B cell (primary cell): ENCODE measurements at regions not wholly inside any gene's neighbourhood (a gene's known extent, or its start where the extent isn't known, plus 50 kb on each side); places are given as distances from the start of the nearest gene placed in this dataset.

Experiments
- ATAC-seq: fragments of 200-7000 bp; cut with Tn5 transposase; one replicate; pipeline ENCODE4 v1.10.0; 2021; ENCODE audit warnings: low read depth, mild to moderate bottlenecking, moderate number of reproducible peaks, moderate library complexity
- CTCF ChIA-PET: fragments of 350-600 bp; sonication (Branson Sonifier 250); formaldehyde crosslinking; loops from one replicate; lab custom pipeline; 2021; ENCODE audit warnings: antibody characterized with exemption, inconsistent platforms; lab: Charles Lee
- POLR2A ChIA-PET: fragments of 350-600 bp; sonication (Branson Sonifier 250); formaldehyde crosslinking; loops from one replicate; lab custom pipeline; 2021; ENCODE audit warnings: antibody characterized with exemption; lab: Charles Lee
- DNase-seq: peaks from one replicate; pipeline ENCODE4 v3.0.0; 2013
- H2AFZ ChIP-seq: 2 replicates; pipeline ENCODE4 v1.6.1; 2012; ENCODE audit warnings: mild to moderate bottlenecking, low read depth, low read length; ENCODE audit not compliant: insufficient read depth, poor library complexity, severe bottlenecking
- H3K27ac ChIP-seq, 2 donors: 1 replicate in 1 of 2; 2 replicates in 1 of 2; pipeline ENCODE4 v1.5.1; 2012 to 2013; ENCODE audit warnings: low read length in 2 of 2, mild to moderate bottlenecking in 2 of 2, moderate library complexity in 1 of 2
- H3K27me3 ChIP-seq, 4 experiments: fragments of 200-600 bp in 1 of 4; sonication (generic) in 1 of 4; replicated peaks in 1 of 4; 1 replicate in 2 of 4; 2 replicates in 2 of 4; pipeline versions ENCODE4 v1.6.1 to v1.7.0; 2013 to 2016; ENCODE audit warnings: low read length in 3 of 4, mild to moderate bottlenecking in 2 of 4, mixed read lengths in 1 of 4, moderate library complexity in 1 of 4; ENCODE audit not compliant: insufficient read depth in 4 of 4, control insufficient read depth in 3 of 4; ENCODE audit errors: control extremely low read depth in 1 of 4
- H3K36me3 ChIP-seq, 2 experiments: replicated peaks in 1 of 2; 1 replicate in 1 of 2; 2 replicates in 1 of 2; pipeline versions ENCODE4 v1.6.1 to v1.7.1; 2013; ENCODE audit warnings: low read length in 1 of 2; ENCODE audit not compliant: insufficient read depth in 2 of 2, control insufficient read depth in 1 of 2; ENCODE audit errors: control extremely low read depth in 1 of 2, extremely low read depth in 1 of 2
- H3K4me1 ChIP-seq, 2 donors: fragments of 200-600 bp in 1 of 2; sonication (generic) in 1 of 2; 1 replicate in 1 of 2; 2 replicates in 1 of 2; pipeline versions ENCODE4 v1.5.1 to v1.6.1; 2013 to 2017; ENCODE audit warnings: low read length in 2 of 2; ENCODE audit not compliant: control insufficient read depth in 2 of 2, insufficient read depth in 2 of 2
- H3K4me2 ChIP-seq: replicated peaks from 2 replicates; pipeline ENCODE3; 2012; ENCODE audit warnings: mild to moderate bottlenecking, low read depth, low read length; ENCODE audit not compliant: poor library complexity, severe bottlenecking
- H3K4me3 ChIP-seq, 5 experiments: fragments of 200-600 bp in 1 of 5; sonication (generic) in 1 of 5; 1 replicate in 3 of 5; 2 replicates in 2 of 5; pipeline versions ENCODE4 v1.5.1 to v1.7.0; 2011 to 2016; ENCODE audit warnings: low read length in 4 of 5, mild to moderate bottlenecking in 4 of 5, low read depth in 2 of 5, control low read depth in 1 of 5, moderate library complexity in 1 of 5; ENCODE audit not compliant: insufficient read depth in 1 of 5; ENCODE audit errors: control extremely low read depth in 1 of 5, extremely low read depth in 1 of 5
- H3K79me2 ChIP-seq: fragments of 200-600 bp; sonication (generic); one replicate; pipeline ENCODE4 v1.6.0; 2016; ENCODE audit warnings: low read length; ENCODE audit not compliant: control insufficient read depth, insufficient read depth
- H3K9ac ChIP-seq: fragments of 200-600 bp; sonication (generic); 2 replicates; pipeline ENCODE4 v1.6.1; 2017; ENCODE audit warnings: mild to moderate bottlenecking, low read length, moderate library complexity
- H3K9me3 ChIP-seq, 3 donors: one replicate each; pipeline versions ENCODE4 v1.6.1 to v1.7.1; 2013; ENCODE audit warnings: low read length in 2 of 3; ENCODE audit not compliant: control insufficient read depth in 2 of 3, insufficient read depth in 1 of 3; ENCODE audit errors: control extremely low read depth in 1 of 3
- H4K20me1 ChIP-seq: 2 replicates; pipeline ENCODE4 v1.6.0; 2012; ENCODE audit warnings: mild to moderate bottlenecking, low read length; ENCODE audit not compliant: insufficient read depth, control insufficient read depth, poor library complexity, severe bottlenecking
- H3K27ac Mint-ChIP-seq: one replicate; pipeline ENCODE4 v1.8.0; 2021; ENCODE audit warnings: mixed read lengths
- H3K27me3 Mint-ChIP-seq: one replicate; pipeline ENCODE4 v1.8.0; 2021; ENCODE audit warnings: mixed read lengths
- H3K4me1 Mint-ChIP-seq: one replicate; pipeline ENCODE4 v1.8.0; 2021; ENCODE audit warnings: mixed read lengths
- H3K4me3 Mint-ChIP-seq: one replicate; pipeline ENCODE4 v1.8.0; 2021; ENCODE audit warnings: mixed read lengths
- H3K9me3 Mint-ChIP-seq: one replicate; pipeline ENCODE4 v1.8.0; 2022; ENCODE audit warnings: mixed read lengths; ENCODE audit not compliant: insufficient read depth
- EZH2 ChIP-seq: IDR thresholded peaks from 2 replicates; pipeline ENCODE4 v1.6.1; 2012; ENCODE audit warnings: borderline replicate concordance, low read depth, mild to moderate bottlenecking, moderate library complexity, low read length; ENCODE audit not compliant: insufficient read depth, poor library complexity, severe bottlenecking
- WGBS: methylation state at CpG from one replicate; pipeline ENCODE4 v1.1.5; 2013; ENCODE audit warnings: missing lambda C conversion rate; ENCODE audit not compliant: insufficient coverage; 5-methylcytosine and 5-hydroxymethylcytosine counted together
- intact Hi-C: fragments of 100-400 bp; cut with micrococcal nuclease; formaldehyde crosslinking; loops from one replicate; pipeline ENCODE4 v1.10.0; 2022
- TF ChIP-seq, protein P1 (sequence below): fragments of 200-600 bp; IDR thresholded peaks from one replicate; pipeline ENCODE4 v1.8.0; 2022; ENCODE audit warnings: antibody characterized with exemption, mild to moderate bottlenecking

- intact Hi-C loops, result no loop called here
- no peak overlapping the region for H3K4me3 Mint-ChIP-seq
- 93% methylated on average over 3 of the region's 4 CpGs for WGBS
These were observed 565.2 kb upstream of the MARCKS start for GRCh38 chr6:113291751-113292445.

GRCh38 chr6:113292646-113293422, 564.3 kb upstream of the MARCKS start:
- no peaks in the 10 kb centered on the region for H3K4me1 ChIP-seq
- no peaks in the 10 kb centered on the region for H3K27me3 ChIP-seq
- H3K4me1 Mint-ChIP-seq, result no peaks in the 10 kb centered on the region
- H3K27ac ChIP-seq, result no peak overlapping the region
- H3K27me3 Mint-ChIP-seq, result peaks cover 23% of the 10 kb centered on the region
- TF ChIP-seq, protein P1, sequence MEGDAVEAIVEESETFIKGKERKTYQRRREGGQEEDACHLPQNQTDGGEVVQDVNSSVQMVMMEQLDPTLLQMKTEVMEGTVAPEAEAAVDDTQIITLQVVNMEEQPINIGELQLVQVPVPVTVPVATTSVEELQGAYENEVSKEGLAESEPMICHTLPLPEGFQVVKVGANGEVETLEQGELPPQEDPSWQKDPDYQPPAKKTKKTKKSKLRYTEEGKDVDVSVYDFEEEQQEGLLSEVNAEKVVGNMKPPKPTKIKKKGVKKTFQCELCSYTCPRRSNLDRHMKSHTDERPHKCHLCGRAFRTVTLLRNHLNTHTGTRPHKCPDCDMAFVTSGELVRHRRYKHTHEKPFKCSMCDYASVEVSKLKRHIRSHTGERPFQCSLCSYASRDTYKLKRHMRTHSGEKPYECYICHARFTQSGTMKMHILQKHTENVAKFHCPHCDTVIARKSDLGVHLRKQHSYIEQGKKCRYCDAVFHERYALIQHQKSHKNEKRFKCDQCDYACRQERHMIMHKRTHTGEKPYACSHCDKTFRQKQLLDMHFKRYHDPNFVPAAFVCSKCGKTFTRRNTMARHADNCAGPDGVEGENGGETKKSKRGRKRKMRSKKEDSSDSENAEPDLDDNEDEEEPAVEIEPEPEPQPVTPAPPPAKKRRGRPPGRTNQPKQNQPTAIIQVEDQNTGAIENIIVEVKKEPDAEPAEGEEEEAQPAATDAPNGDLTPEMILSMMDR, result no peak
- TF ChIP-seq EZH2, result no peak
- WGBS, result 80% methylated on average over 1 of the region's 3 CpGs
- H3K27ac Mint-ChIP-seq, result no peak overlapping the region
- H3K9me3 ChIP-seq, result no peaks in the 10 kb centered on the region
- ATAC-seq (no peak), DNase-seq (no peak)
- H3K79me2 ChIP-seq, result no peaks in the 10 kb centered on the region
- no peaks in the 10 kb centered on the region for H3K36me3 ChIP-seq
- H3K4me3 ChIP-seq, result no peak overlapping the region
- no peak overlapping the region for H3K4me3 Mint-ChIP-seq
- no peak overlapping the region for H2AFZ ChIP-seq
- POLR2A ChIA-PET, result no interaction called here
- CTCF ChIA-PET, result no interaction called here
- H3K9me3 Mint-ChIP-seq, result no peaks in the 10 kb centered on the region
- no peak overlapping the region for H3K9ac ChIP-seq
- intact Hi-C loops, result no loop called here
- H4K20me1 ChIP-seq, result no peaks in the 10 kb centered on the region
- no peak overlapping the region for H3K4me2 ChIP-seq

More at GRCh38 chr6:113291751-113292445, 565.2 kb upstream of the MARCKS start:
- H3K4me1 Mint-ChIP-seq, result peaks cover 5% of the 10 kb centered on the region
- Histone ChIP-seq H3K4me2 (no peak overlapping the region), H3K9me3 (no peaks in the 10 kb centered on the region), H3K9ac (no peak overlapping the region), H3K4me1 (peaks cover 0 to 3% of the 10 kb centered on the region in 2 donors), H3K27me3 (no peaks in the 10 kb centered on the region), H3K4me3 (no peak overlapping the region), H3K79me2 (no peaks in the 10 kb centered on the region), H2AFZ (no peak overlapping the region), H3K36me3 (no peaks in the 10 kb centered on the region), H4K20me1 (no peaks in the 10 kb centered on the region), H3K27ac (no peak overlapping the region)
- DNase-seq (no peak), ATAC-seq (no peak)
- ChIA-PET CTCF (no interaction called here), POLR2A (no interaction called here)
- no peak overlapping the region for H3K27ac Mint-ChIP-seq
- H3K27me3 Mint-ChIP-seq, result peaks cover 23% of the 10 kb centered on the region
- H3K9me3 Mint-ChIP-seq, result no peaks in the 10 kb centered on the region
- no peak for TF ChIP-seq EZH2
- TF ChIP-seq, protein P1, result no peak
